Lower lobe of right lung (tissue), 2 donors: ENCODE measurements at regions not wholly inside any gene's neighbourhood (a gene's known extent, or its start where the extent isn't known, plus 50 kb on each side); places are given as distances from the start of the nearest gene placed in this dataset.

ENCODE experiments used
- ATAC-seq, 2 donors: fragments of 200-7000 bp; cut with Tn5 transposase; one replicate each; pipeline ENCODE4 v1.9.1; 2020 to 2022; ENCODE audit warnings: mild to moderate bottlenecking in 2 of 2, moderate library complexity in 2 of 2
- DNase-seq: peaks from one replicate; pipeline ENCODE4 v3.0.0-alpha.2; 2020
- H3K27ac ChIP-seq: fragments of 200-600 bp; one replicate; pipeline ENCODE4 v1.8.0; 2022
- H3K27me3 ChIP-seq: fragments of 200-600 bp; one replicate; pipeline ENCODE4 v1.8.0; 2022; ENCODE audit warnings: low read depth
- H3K36me3 ChIP-seq: fragments of 200-600 bp; one replicate; pipeline ENCODE4 v1.8.0; 2022; ENCODE audit warnings: mild to moderate bottlenecking
- H3K4me1 ChIP-seq: fragments of 200-600 bp; one replicate; pipeline ENCODE4 v1.8.0; 2022
- H3K4me3 ChIP-seq: fragments of 200-600 bp; one replicate; pipeline ENCODE4 v1.8.0; 2022; ENCODE audit warnings: mild to moderate bottlenecking
- H3K9me3 ChIP-seq: fragments of 200-600 bp; one replicate; pipeline ENCODE4 v1.8.0; 2022
- CTCF ChIP-seq: fragments of 200-600 bp; IDR thresholded peaks from one replicate; pipeline ENCODE4 v1.8.0; 2022; ENCODE audit warnings: antibody characterized with exemption, mild to moderate bottlenecking
- intact Hi-C: fragments of 100-400 bp; cut with DNase I; formaldehyde crosslinking; loops from one replicate; pipeline ENCODE4 v1.11.0; 2022
- donor health status: DM: no; HTN: yes; CAD: no; lungs with severe emphysema.

- H3K36me3 ChIP-seq, result no peaks in the 10 kb centered on the region
- no peaks in the 10 kb centered on the region for H3K27me3 ChIP-seq
- no peaks in the 10 kb centered on the region for H3K4me1 ChIP-seq
- no peak overlapping the region for H3K4me3 ChIP-seq
- no peak overlapping the region for H3K27ac ChIP-seq
- ATAC-seq (no peak), DNase-seq (no peak)
- no peaks in the 10 kb centered on the region for H3K9me3 ChIP-seq
- no peak for TF ChIP-seq CTCF
- intact Hi-C loops, result no loop called here
Measured at GRCh38 chr6:40159865-40160264, 225.6 kb upstream of the MOCS1 start.

- Histone ChIP-seq H3K4me1 (peaks cover 5% of the 10 kb centered on the region), H3K4me3 (no peak overlapping the region), H3K9me3 (no peaks in the 10 kb centered on the region), H3K27me3 (no peaks in the 10 kb centered on the region), H3K27ac (no peak overlapping the region), H3K36me3 (no peaks in the 10 kb centered on the region)
- ATAC-seq (no peak), DNase-seq (no peak)
- no peak for TF ChIP-seq CTCF
- intact Hi-C loops, result no loop called here
Measured at GRCh38 chr6:40152701-40153436, 218.6 kb upstream of the MOCS1 start.

GRCh38 chr6:40152196-40152595, 217.9 kb upstream of the MOCS1 start:
- Histone ChIP-seq H3K36me3 (no peaks in the 10 kb centered on the region), H3K27me3 (no peaks in the 10 kb centered on the region), H3K9me3 (no peaks in the 10 kb centered on the region), H3K27ac (no peak overlapping the region), H3K4me3 (no peak overlapping the region), H3K4me1 (peaks cover 5% of the 10 kb centered on the region)
- TF ChIP-seq CTCF, result no peak
- DNase-seq (no peak), ATAC-seq (no peak)
- intact Hi-C loops, result no loop called here

- ATAC-seq (no peak), DNase-seq (no peak)
- Histone ChIP-seq H3K9me3 (no peaks in the 10 kb centered on the region), H3K27me3 (no peaks in the 10 kb centered on the region), H3K36me3 (no peaks in the 10 kb centered on the region), H3K27ac (no peak overlapping the region), H3K4me1 (peaks cover 5% of the 10 kb centered on the region), H3K4me3 (no peak overlapping the region)
- intact Hi-C loops, result no loop called here
- TF ChIP-seq CTCF, result no peak
Measured at GRCh38 chr6:40148882-40149573, 214.8 kb upstream of the MOCS1 start.

GRCh38 chr6:40146902-40147301, 212.6 kb upstream of the MOCS1 start:
- DNase-seq (no peak), ATAC-seq (peak; percentile 67 to 72)
- intact Hi-C loops, result no loop called here
- no peaks in the 10 kb centered on the region for H3K36me3 ChIP-seq
- H3K4me1 ChIP-seq, result peaks cover 5% of the 10 kb centered on the region
- peak overlapping the region; percentile 24 for H3K27ac ChIP-seq
- H3K9me3 ChIP-seq, result no peaks in the 10 kb centered on the region
- no peaks in the 10 kb centered on the region for H3K27me3 ChIP-seq
- TF ChIP-seq CTCF, result no peak
- no peak overlapping the region for H3K4me3 ChIP-seq
